ENCODE measurements at regions not wholly inside any gene's neighbourhood (a gene's known extent, or its start where the extent isn't known, plus 50 kb on each side); places are given as distances from the start of the nearest gene placed in this dataset.
"Not testable (repeated sequence)": the region's sequence is repeated elsewhere in the genome, so short reads cannot be mapped to it uniquely, and the experiment has no call there.

DNA sequence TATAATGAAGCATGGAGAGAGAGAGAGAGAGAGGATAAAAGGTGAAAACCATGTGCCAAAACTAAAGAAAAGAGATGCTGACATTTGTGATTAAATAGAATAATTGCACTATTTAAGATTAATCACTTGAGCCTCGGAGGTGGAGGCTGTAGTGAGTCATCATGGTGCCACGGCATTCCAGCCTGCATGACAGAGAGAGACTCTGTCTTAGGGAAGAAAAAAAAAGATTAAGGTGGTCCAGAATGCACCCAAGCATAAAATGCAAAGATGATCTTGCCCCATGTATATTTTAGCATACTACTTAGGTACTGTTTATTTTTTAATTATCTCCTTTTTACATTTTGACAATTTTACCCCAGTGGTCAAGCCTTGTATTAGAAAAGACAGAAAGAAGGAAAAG is 742.5 kb downstream of the SPATA31A1 start:
- H3K4me3 Mint-ChIP-seq; H3K36me3 Mint-ChIP-seq (ENCODE audit: insufficient read depth); H3K9me3 Mint-ChIP-seq; DNase-seq; H3K4me1 Mint-ChIP-seq (ENCODE audit: low read depth); ATAC-seq; H3K27me3 Mint-ChIP-seq (ENCODE audit: low read depth): not testable (repeated sequence)

DNA sequence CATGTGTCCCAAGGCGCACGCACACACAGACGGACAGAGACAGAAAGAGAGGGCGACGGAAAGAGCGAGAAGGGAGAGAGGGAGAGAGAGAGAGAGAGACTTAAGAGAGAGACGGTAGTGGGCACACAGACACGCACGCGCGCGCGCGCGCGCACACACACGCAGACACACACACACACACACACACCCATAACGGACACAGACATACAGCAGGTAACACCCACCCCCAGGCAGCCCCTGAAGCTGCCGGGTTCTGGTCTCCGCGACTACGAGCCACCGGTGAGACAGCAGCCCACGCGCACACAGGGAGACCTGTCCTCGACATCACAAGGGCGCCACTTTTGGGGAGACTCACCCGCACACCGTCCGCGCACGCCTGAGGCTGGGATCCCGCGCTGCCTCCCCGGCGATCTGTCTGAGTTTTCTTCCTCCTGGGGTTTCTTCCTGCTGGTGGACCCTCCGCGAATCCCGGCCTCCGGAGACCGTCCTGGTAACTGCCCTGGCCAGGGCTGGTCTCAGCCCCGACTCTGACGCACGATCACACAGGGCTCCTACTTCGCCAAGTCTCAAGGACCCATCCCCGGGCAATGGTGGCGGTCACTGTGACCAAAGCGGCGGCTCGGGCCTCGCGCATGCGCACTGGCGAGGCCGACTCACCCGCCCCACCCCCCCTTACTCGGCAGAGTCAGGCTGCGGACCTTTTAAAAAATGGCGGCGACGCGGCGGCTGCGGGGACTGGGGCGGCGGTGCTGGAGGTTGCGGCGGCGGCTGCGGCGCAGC is 750.7 kb downstream of the SPATA31A1 start:
- not testable (repeated sequence) for H3K36me3 Mint-ChIP-seq (ENCODE audit: insufficient read depth); H3K27me3 Mint-ChIP-seq (ENCODE audit: low read depth); H3K4me1 Mint-ChIP-seq (ENCODE audit: low read depth); H3K9me3 Mint-ChIP-seq
- DNase-seq (peak; percentile 24), ATAC-seq (peak; percentile 65 to 73)
- H3K4me3 Mint-ChIP-seq = peak overlapping the region; percentile 89

DNA sequence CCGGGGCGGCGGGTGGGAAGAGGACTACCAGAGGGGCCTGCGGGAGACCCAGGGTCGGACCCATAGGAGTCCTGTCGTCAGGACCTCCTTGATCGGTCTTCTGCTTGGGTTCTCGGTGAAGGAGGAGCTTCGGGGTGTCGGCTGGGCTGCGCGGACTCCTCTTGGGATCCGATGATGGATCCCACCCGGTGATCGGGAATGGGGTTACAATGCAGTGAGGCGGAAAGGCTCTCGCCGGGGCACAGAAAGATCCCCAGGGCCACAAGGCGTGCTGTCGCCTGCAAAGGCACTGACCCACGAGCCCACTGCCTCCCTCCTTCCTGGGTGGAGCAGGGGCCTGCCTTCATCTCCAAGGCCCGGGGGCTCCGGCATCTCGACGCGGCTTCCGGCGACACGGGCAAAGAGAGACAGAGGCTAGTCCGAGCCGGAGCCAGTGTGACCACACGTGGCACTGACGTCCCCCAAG is 751.3 kb downstream of the SPATA31A1 start:
- not testable (repeated sequence) for DNase-seq
- peak overlapping the region; percentile 89 for H3K4me3 Mint-ChIP-seq

DNA sequence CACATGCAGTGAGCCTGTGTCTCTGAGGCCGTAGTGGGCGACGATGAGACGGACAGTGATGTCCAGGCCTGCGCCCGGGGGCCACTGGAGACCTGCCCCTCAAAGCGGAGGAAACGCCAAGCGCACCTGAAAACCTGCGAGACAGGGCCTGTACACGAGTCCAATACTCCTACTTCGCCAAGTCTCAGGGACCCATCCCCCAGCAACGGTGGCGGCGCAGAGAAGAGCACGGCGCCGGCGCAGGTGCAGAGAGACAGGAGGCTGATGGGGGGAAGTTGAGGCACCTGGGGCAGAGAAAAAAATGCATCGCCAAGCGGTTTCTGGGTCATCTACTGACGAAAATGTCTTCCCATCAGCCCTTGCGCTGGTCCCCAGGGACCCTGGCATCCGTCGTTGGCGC is 751.8 kb downstream of the SPATA31A1 start:
- not testable (repeated sequence) for H3K4me1 Mint-ChIP-seq (ENCODE audit: low read depth); H3K27me3 Mint-ChIP-seq (ENCODE audit: low read depth); ATAC-seq; H3K9me3 Mint-ChIP-seq; DNase-seq; H3K36me3 Mint-ChIP-seq (ENCODE audit: insufficient read depth)
- H3K4me3 Mint-ChIP-seq = peak overlapping the region; percentile 58

More for the DNA sequence above, 751.3 kb downstream of the SPATA31A1 start:
- not testable (repeated sequence) for H3K36me3 Mint-ChIP-seq (ENCODE audit: insufficient read depth); H3K9me3 Mint-ChIP-seq; ATAC-seq; H3K27me3 Mint-ChIP-seq (ENCODE audit: low read depth); H3K4me1 Mint-ChIP-seq (ENCODE audit: low read depth)

DNA sequence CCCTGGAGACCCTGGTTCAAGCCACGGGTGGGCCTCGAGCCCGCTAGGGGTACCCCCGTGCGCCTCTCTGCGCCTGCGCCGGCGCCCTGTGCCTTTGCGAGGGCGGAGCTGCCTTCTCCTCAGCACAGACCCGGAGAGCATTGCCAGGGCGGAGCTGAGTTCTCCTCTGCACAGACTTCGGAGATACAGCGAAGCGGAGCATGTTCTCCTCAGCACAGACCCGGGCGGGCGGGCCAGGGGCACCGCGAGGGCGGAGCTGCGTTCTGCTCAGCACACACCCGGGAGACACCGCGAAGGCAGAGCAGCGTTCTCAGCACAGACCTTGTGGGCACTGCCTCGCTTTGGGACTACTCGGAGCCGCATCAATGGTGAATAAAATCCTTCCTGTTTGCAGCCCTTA is 753.0 kb downstream of the SPATA31A1 start:
- H3K4me3 Mint-ChIP-seq; DNase-seq; H3K36me3 Mint-ChIP-seq (ENCODE audit: insufficient read depth); H3K9me3 Mint-ChIP-seq; H3K4me1 Mint-ChIP-seq (ENCODE audit: low read depth); ATAC-seq; H3K27me3 Mint-ChIP-seq (ENCODE audit: low read depth): not testable (repeated sequence)

GRCh38 chr9:40110751-40111150 is 755.3 kb downstream of the SPATA31A1 start:
- not testable (repeated sequence) for H3K9me3 Mint-ChIP-seq; H3K36me3 Mint-ChIP-seq (ENCODE audit: insufficient read depth); H3K4me1 Mint-ChIP-seq (ENCODE audit: low read depth); H3K27me3 Mint-ChIP-seq (ENCODE audit: low read depth); ATAC-seq; DNase-seq
- H3K4me3 Mint-ChIP-seq = peak overlapping the region; percentile 64

DNA sequence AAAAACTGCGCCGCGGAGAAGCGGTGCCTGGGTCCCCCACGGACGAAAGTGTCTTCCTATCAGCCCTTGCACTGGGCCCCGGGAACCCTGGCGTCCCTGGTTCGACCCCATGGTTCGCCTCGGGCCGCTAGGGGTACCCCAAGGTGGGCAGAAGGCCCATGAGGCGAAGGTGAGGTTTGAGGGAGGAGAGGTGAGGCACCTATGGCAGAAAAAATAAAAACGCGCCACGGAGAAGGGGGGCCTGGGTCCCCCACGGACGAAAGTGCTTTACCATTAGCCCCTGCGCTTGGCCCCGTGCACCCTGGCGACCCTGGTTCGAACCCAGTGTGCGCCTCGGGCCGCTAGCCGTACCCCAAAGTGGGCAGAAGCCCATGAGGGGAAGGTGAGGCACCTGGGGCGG is 756.1 kb downstream of the SPATA31A1 start:
- ATAC-seq; H3K9me3 Mint-ChIP-seq; DNase-seq; H3K36me3 Mint-ChIP-seq (ENCODE audit: insufficient read depth); H3K4me1 Mint-ChIP-seq (ENCODE audit: low read depth); H3K27me3 Mint-ChIP-seq (ENCODE audit: low read depth); H3K4me3 Mint-ChIP-seq: not testable (repeated sequence)

- not testable (repeated sequence) for DNase-seq; ATAC-seq; H3K4me1 Mint-ChIP-seq (ENCODE audit: low read depth); H3K9me3 Mint-ChIP-seq; H3K27me3 Mint-ChIP-seq (ENCODE audit: low read depth); H3K4me3 Mint-ChIP-seq; H3K36me3 Mint-ChIP-seq (ENCODE audit: insufficient read depth)
These were observed 775.1 kb downstream of the SPATA31A1 start for GRCh38 chr9:40130598-40130997.

- not testable (repeated sequence) for H3K4me1 Mint-ChIP-seq (ENCODE audit: low read depth); DNase-seq; ATAC-seq; H3K36me3 Mint-ChIP-seq (ENCODE audit: insufficient read depth); H3K9me3 Mint-ChIP-seq; H3K4me3 Mint-ChIP-seq; H3K27me3 Mint-ChIP-seq (ENCODE audit: low read depth)
These were observed 813.7 kb downstream of the SPATA31A1 start for GRCh38 chr9:40169204-40169603.

GRCh38 chr9:40173316-40173715 is 817.8 kb downstream of the SPATA31A1 start:
- ATAC-seq; H3K4me1 Mint-ChIP-seq (ENCODE audit: low read depth); DNase-seq; H3K27me3 Mint-ChIP-seq (ENCODE audit: low read depth); H3K9me3 Mint-ChIP-seq; H3K36me3 Mint-ChIP-seq (ENCODE audit: insufficient read depth); H3K4me3 Mint-ChIP-seq: not testable (repeated sequence)

GRCh38 chr9:40174035-40174434 is 818.6 kb downstream of the SPATA31A1 start:
- not testable (repeated sequence) for H3K27me3 Mint-ChIP-seq (ENCODE audit: low read depth); H3K9me3 Mint-ChIP-seq; H3K4me3 Mint-ChIP-seq; H3K4me1 Mint-ChIP-seq (ENCODE audit: low read depth); ATAC-seq; H3K36me3 Mint-ChIP-seq (ENCODE audit: insufficient read depth); DNase-seq

DNA sequence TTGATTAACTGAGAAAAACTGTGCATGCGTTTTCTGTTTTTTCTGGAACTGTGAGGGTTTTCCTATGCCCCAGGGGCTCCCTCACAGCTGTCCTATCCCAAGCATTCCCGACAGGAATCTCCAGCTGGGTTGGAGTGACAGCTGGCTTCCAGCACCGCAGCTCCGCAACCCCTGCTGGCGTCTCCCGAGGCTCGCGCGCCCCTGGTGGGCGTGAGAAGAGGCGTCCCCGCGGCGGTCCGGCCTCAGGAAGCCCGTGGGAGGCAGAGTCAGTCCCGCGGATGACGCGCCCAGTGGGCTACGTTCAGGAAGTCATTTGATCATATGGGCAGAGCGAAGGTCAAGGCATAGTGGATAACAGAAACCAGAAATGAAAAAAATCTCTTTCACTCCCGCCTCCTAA is 821.9 kb downstream of the SPATA31A1 start:
- ATAC-seq; H3K9me3 Mint-ChIP-seq; DNase-seq; H3K27me3 Mint-ChIP-seq (ENCODE audit: low read depth); H3K4me3 Mint-ChIP-seq; H3K4me1 Mint-ChIP-seq (ENCODE audit: low read depth); H3K36me3 Mint-ChIP-seq (ENCODE audit: insufficient read depth): not testable (repeated sequence)

- not testable (repeated sequence) for H3K4me3 Mint-ChIP-seq; ATAC-seq; DNase-seq; H3K27me3 Mint-ChIP-seq (ENCODE audit: low read depth); H3K9me3 Mint-ChIP-seq; H3K4me1 Mint-ChIP-seq (ENCODE audit: low read depth); H3K36me3 Mint-ChIP-seq (ENCODE audit: insufficient read depth)
These were observed 835.9 kb downstream of the SPATA31A1 start for GRCh38 chr9:40191403-40191802.

GRCh38 chr9:40192162-40192561 is 836.7 kb downstream of the SPATA31A1 start:
- not testable (repeated sequence) for H3K9me3 Mint-ChIP-seq; H3K36me3 Mint-ChIP-seq (ENCODE audit: insufficient read depth); H3K4me3 Mint-ChIP-seq; ATAC-seq; H3K4me1 Mint-ChIP-seq (ENCODE audit: low read depth); DNase-seq; H3K27me3 Mint-ChIP-seq (ENCODE audit: low read depth)

DNA sequence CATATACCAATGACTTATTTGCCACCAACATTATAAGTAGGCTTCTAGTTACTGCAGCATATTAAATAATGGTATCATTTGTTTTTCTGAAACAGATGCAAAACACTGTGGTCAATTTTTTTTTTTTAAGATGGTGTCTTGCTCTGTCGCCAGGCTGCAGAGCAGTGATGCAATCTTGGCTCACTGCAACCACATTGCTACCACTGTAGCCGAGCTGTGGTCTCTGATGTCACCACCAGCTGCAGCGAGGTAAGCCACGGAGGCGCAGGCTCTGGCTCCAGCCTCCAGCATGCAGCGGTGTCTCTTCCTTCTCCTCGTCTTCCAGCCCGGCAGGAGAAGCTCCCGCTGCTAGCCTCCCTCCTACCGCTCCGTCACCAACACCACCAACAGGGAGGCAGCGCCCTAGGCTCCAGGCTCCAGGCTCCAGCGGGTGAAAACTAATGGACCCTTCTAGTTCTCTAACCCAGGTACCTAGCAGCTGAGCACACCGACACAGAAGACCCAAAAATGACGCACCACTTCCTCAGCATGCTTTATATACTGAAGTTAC is 840.8 kb downstream of the SPATA31A1 start:
- H3K4me3 Mint-ChIP-seq; H3K27me3 Mint-ChIP-seq (ENCODE audit: low read depth); DNase-seq; H3K4me1 Mint-ChIP-seq (ENCODE audit: low read depth); ATAC-seq; H3K36me3 Mint-ChIP-seq (ENCODE audit: insufficient read depth); H3K9me3 Mint-ChIP-seq: not testable (repeated sequence)

Measured in activated T-cell treated with anti-CD3 and anti-CD28 coated beads, Interleukin-2, amount 50 U/mL, for 4 hours (primary cell).